ENCODE measurements at regions not wholly inside any gene's neighbourhood (a gene's known extent, or its start where the extent isn't known, plus 50 kb on each side); places are given as distances from the start of the nearest gene placed in this dataset.

GRCh38 chr5:159702301-159702700 is 214.0 kb upstream of the ADRA1B start:
- intact Hi-C loops (cut with micrococcal nuclease) (no loop called here), in situ Hi-C loops (cut with MboI) (no loop called here)
- Histone ChIP-seq H4K20me1 (replicated peaks; ENCODE audit: control insufficient read depth, insufficient read depth, low read length) (no peaks in the 10 kb centered on the region), H3K9me3 (replicated peaks; ENCODE audit: control insufficient read depth, insufficient read depth, low read depth, low read length) (no peaks in the 10 kb centered on the region), H2AFZ (ENCODE audit: low read depth, low read length) (no peak overlapping the region), H3K9ac (ENCODE audit: insufficient read depth in 1 of 2, low read depth in 2 of 2, low read length in 2 of 2) (no peak overlapping the region), H3K4me3 (no peak overlapping the region), H3K27ac (ENCODE audit: extremely low read depth, low read depth, low read length) (no peak overlapping the region), H3K79me2 (ENCODE audit: control insufficient read depth, insufficient read depth, low read length) (no peaks in the 10 kb centered on the region), H3K27me3 (ENCODE audit: control insufficient read depth in 2 of 2, insufficient read depth in 2 of 2, low read length in 2 of 2) (no peaks in the 10 kb centered on the region), H3K4me1 (replicated peaks in 1 of 2; ENCODE audit: control insufficient read depth in 2 of 2, insufficient read depth in 2 of 2, low read length in 2 of 2) (no peaks in the 10 kb centered on the region), H3K36me3 (ENCODE audit: control insufficient read depth, insufficient read depth, low read length) (no peaks in the 10 kb centered on the region), H3K4me2 (ENCODE audit: insufficient read depth, low read length) (no peak overlapping the region), H3K9me1 (ENCODE audit: control insufficient read depth, insufficient read depth, low read length) (no peaks in the 10 kb centered on the region)
- DNase-seq (ENCODE audit: extremely low read depth in 1 of 4, low spot score in 3 of 4) (no peak), FAIRE-seq (no peak), ATAC-seq (no peak)
- ChIA-PET CTCF (ENCODE audit: low intra/inter-chr PET ratio) (no interaction called here), POLR2A (no interaction called here)
- WGBS (ENCODE audit: insufficient coverage, low coverage, missing lambda C conversion rate): 3% methylated on average over 4 of the region's 4 CpGs
- no TSS peak for BruUV-seq (replicated peaks)
- TF ChIP-seq STAT5A (IDR thresholded peaks at IDR 0.05; ENCODE audit: borderline replicate concordance, low read length) (no peak), BRD4 (IDR thresholded peaks at IDR 0.05) (no peak), MED1 (CRISPR knock-in tag; IDR thresholded peaks at IDR 0.05; ENCODE audit: borderline replicate concordance) (no peak), ZNF644 (tag; IDR thresholded peaks at IDR 0.05; ENCODE audit: low read depth) (no peak), ZNF175 (CRISPR knock-in tag; IDR thresholded peaks at IDR 0.05; ENCODE audit: low read depth) (no peak), ZC3H11A (IDR thresholded peaks at IDR 0.05; ENCODE audit: low read depth, low read length) (no peak), FOXA1 (IDR thresholded peaks at IDR 0.05; ENCODE audit: borderline replicate concordance) (no peak), ZNF668 (CRISPR knock-in tag; IDR thresholded peaks at IDR 0.05) (no peak)

- in situ Hi-C loops (cut with MboI) (no loop called here), intact Hi-C loops (cut with micrococcal nuclease) (no loop called here)
- Histone ChIP-seq H3K79me2 (ENCODE audit: control insufficient read depth, insufficient read depth, low read length) (no peaks in the 10 kb centered on the region), H3K9me1 (ENCODE audit: control insufficient read depth, insufficient read depth, low read length) (no peaks in the 10 kb centered on the region), H3K9ac (ENCODE audit: insufficient read depth in 1 of 2, low read depth in 2 of 2, low read length in 2 of 2) (no peak overlapping the region), H3K27me3 (ENCODE audit: control insufficient read depth in 2 of 2, insufficient read depth in 2 of 2, low read length in 2 of 2) (no peaks in the 10 kb centered on the region), H3K4me2 (ENCODE audit: insufficient read depth, low read length) (no peak overlapping the region), H3K27ac (ENCODE audit: extremely low read depth, low read depth, low read length) (no peak overlapping the region), H4K20me1 (replicated peaks; ENCODE audit: control insufficient read depth, insufficient read depth, low read length) (no peaks in the 10 kb centered on the region), H3K4me3 (no peak overlapping the region), H2AFZ (ENCODE audit: low read depth, low read length) (no peak overlapping the region), H3K9me3 (replicated peaks; ENCODE audit: control insufficient read depth, insufficient read depth, low read depth, low read length) (no peaks in the 10 kb centered on the region), H3K36me3 (ENCODE audit: control insufficient read depth, insufficient read depth, low read length) (no peaks in the 10 kb centered on the region), H3K4me1 (replicated peaks in 1 of 2; ENCODE audit: control insufficient read depth in 2 of 2, insufficient read depth in 2 of 2, low read length in 2 of 2) (no peaks in the 10 kb centered on the region)
- POLR2A ChIA-PET: interaction anchor here (2.0 kb wide), 1 partner anchor 36 kb away, joined by 5 read pairs; no protein-coding TSS in a partner anchor
- WGBS (ENCODE audit: insufficient coverage, low coverage, missing lambda C conversion rate): 0% methylated on average over 1 of the region's 1 CpG
- ATAC-seq (no peak), DNase-seq (ENCODE audit: extremely low read depth in 1 of 4, low spot score in 3 of 4) (no peak), FAIRE-seq (no peak)
- CTCF ChIA-PET (ENCODE audit: low intra/inter-chr PET ratio): no interaction called here
- BruUV-seq (replicated peaks): no TSS peak
- no peak for TF ChIP-seq GTF3C2 (IDR thresholded peaks at IDR 0.05; ENCODE audit: borderline replicate concordance, extremely low read depth, insufficient read length)
- TF ChIP-seq FOSL1 (tag; conservative IDR thresholded peaks at IDR 0.05): no peak
- TF ChIP-seq ZNF507 (tag; conservative IDR thresholded peaks at IDR 0.05): no peak
- TF ChIP-seq TFAM (CRISPR knock-in tag; conservative IDR thresholded peaks at IDR 0.05): no peak
- TF ChIP-seq UBTF (IDR thresholded peaks at IDR 0.05; ENCODE audit: borderline replicate concordance in 1 of 2, low read depth in 2 of 2, low read length in 2 of 2): no peak
These were observed 213.5 kb upstream of the ADRA1B start for GRCh38 chr5:159702826-159703225.
